ENCODE measurements at regions not wholly inside any gene's neighbourhood (a gene's known extent, or its start where the extent isn't known, plus 50 kb on each side); places are given as distances from the start of the nearest gene placed in this dataset.

GRCh38 chr7:27423290-27423689 is 180.7 kb downstream of the EVX1 start:
- TF ChIP-seq CTCF (IDR thresholded peaks at IDR 0.05), result no peak
- no peak for TF ChIP-seq EZH2 (IDR thresholded peaks at IDR 0.05)

Measured in neural progenitor cell (in vitro differentiated cells).